Activated T-cell treated with anti-CD3 and anti-CD28 coated beads for 24 hours (primary cell): ENCODE measurements at regions not wholly inside any gene's neighbourhood (a gene's known extent, or its start where the extent isn't known, plus 50 kb on each side); places are given as distances from the start of the nearest gene placed in this dataset.

Experiments
- DNase-seq: peaks from one replicate; pipeline ENCODE4 v3.0.0-alpha.2; 2020; ENCODE audit warnings: low read depth

DNA sequence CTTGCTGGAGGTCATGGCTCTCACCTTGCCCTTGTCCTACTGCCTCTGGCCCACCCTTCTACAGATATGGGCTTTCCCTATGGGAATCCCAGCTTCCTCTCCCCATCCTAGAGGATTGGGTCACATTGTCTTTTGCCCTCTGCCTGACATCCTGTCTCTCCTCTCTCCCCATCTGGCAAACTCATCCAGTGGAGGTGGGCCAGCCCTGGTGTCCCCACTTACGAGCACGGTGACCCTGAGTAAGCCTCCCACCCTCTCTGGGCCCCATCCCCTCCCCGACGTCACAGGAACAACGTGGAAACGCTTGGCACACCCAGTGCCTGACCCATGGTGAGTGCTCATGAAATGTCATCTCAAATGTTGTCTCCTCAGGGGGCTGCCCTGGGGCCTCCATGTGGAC, 56.1 kb upstream of the ID3 start:
- no peak for DNase-seq

DNA sequence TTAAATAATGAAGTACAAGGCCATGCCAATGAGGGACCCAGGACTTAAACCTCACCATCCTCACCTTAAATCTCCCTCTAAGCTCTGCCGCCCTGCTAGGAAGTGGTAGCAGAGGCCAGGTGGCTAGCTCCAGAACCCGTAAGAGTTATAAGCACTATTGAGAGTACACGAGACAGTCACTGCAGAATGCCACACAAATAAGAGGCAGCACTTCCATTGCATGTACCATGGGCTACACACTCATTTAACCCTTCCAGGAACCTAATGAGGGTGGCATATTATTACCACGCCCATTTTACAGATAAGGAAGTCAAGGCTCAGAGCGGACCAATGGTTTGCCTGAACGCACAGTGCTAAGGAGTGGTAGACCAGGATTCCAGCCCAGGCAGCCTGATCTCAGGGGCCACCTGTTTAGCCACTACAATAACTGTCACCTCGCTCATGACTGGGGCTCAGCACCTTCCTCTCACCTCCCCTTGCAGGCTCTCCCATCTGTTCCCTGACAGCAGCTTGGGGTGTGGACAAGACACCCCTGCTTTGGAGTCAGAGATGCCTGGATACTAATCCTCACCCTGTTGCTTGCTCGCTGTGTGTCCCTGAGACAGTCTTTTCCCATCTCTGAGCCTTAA, 54.8 kb upstream of the ID3 start:
- DNase-seq = no peak

DNA sequence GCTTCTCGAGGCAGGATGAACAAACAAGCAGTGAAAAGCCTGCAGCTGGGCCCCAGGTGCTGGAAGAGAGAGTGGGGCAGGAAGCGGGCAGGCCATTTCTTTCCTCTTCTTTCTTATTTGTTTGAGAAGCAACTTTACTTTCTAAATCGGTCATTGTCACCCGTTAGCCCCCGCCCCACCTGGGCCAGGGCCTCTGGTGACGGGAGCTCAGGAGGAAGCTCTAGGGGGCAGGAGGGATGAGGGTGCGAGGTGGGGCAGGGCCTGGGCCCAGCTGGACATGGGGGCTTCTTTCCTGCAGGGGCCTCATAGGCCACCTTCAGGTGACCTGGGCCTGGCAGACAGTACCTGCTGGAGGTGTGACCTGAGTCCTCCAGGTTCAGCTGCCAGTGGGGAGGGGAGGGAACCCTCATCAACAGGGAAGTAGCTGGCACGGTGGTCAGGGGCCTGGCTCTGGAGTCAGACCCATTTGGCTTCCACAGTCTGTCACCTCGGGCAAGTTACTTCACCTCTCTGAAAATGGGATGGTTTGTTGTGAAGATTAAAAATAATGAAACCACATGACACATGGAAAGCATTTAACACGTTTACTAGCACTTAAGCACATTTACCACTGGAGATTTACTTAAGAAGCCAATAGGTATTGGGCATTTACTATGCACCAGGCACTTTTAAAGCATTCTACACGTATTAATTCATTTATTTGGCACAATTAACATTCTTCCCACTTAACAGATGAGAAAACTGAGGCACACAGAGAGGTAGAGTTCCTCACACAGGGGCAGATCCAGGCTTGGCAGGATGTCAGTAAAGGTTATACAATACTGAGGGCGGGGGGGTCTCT, 54.1 kb upstream of the ID3 start:
- no peak for DNase-seq

DNA sequence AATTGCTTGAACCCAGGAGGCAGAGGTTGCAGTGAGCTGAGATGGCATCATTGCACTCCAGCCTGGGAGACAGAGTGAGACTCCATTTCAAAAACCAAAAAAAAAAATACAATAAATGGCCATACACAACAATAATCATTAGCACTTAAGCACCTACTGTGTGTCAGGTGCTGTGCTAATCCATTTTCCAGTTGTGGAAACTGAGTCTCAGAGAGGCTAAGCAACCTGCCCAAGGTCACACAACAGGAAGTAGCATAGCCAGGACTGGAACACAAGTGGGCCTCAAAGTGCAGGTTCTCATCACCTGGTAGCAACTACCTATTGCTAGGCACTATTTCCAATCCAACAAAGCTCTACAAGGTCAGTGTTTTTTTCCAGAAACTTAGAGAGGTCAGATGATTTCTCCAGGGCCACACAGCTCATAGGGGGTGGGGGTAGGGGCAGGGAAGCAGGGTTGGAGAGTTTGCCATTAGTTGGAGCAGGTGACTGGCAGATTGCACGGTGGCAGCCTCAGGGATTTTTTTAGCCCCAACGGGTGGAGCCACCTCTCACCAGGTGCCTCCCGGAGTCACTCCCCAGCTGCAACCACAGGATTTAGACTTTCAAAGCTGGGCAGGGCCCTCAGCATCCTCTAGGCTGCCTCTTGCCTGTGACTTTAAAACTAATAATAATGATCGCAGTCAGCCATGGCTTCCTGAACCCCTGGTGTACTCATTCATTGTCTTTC, 52.5 kb upstream of the ID3 start:
- DNase-seq = no peak

DNA sequence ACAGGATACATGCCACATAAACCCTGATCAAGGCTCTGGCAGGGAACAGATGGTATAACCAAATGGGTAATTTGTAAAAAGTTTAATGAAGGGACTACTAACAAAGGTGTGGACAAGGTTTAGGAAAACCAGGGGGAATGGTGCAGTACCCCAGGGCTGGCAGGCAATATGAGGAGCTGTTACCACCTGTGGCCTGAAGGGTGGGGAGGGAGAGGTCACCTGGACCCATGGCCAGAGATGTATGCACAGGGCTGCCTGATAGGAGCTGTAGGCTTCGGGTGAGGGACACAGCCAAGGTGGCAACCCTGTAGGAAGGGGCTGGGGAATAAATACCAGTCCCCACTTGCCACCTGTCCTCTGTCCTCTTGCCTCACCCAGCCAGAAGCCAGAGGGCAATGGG, 51.4 kb upstream of the ID3 start:
- DNase-seq = no peak

DNA sequence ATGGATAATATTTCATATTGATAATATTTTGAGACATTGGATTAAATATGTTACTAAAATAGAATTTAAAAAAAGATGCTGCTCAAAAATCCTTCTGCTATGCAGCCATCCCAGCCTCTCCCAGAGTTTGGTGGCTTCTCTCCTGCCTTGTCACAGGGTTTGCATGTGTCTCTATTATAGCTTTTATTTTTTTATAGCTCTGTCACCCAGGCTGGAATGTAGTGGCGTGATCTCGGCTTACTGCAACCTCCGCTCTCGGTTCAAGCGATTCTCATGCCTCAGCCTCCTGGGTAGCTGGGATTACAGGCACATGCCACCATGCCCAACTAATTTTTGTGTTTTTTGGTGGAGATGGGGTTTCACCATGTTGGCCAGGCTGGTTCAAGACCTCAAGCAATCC, 50.7 kb upstream of the ID3 start:
- DNase-seq = no peak
